ENCODE measurements at regions not wholly inside any gene's neighbourhood (a gene's known extent, or its start where the extent isn't known, plus 50 kb on each side); places are given as distances from the start of the nearest gene placed in this dataset.

DNA sequence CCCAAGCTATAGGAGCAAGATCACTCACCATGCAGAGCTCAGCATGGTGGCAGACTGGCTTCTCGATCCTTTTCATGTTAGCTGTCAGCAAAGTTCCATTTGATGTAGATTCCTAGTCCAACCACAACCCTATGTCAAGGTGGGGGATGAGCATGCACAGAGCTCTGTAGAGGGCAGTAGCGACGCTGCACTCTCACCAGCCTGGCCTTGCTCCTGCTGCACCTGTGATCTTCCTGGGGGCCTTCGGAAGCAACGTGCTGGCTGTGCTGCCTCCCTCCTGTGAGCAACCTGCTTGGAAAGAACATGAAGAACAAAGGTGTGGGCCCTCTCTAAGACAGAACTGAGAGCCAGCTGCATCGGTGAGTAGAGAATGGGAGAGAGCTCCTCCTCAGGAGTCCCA is 479.4 kb upstream of the MYT1L start:
- Histone ChIP-seq H3K4me2 (ENCODE audit: insufficient read depth in 1 of 2, low read depth in 2 of 2, low read length in 2 of 2) (no peak overlapping the region), H2BK15ac (ENCODE audit: low read length) (no peak overlapping the region), H3K79me2 (ENCODE audit: control insufficient read depth in 1 of 2, insufficient read depth in 2 of 2, low read length in 2 of 2) (no peaks in the 10 kb centered on the region), H3K4me1 (replicated peaks in 1 of 4; ENCODE audit: control insufficient read depth in 3 of 4, insufficient read depth in 4 of 4, low read length in 3 of 4) (0 out of 7 replicates have a peak, but pooled peaks cover 0 to 2% (median 0%) of the 10 kb centered on the region in 4 experiments), H3K14ac (ENCODE audit: insufficient read length) (no peak overlapping the region), H2BK5ac (ENCODE audit: low read depth, low read length) (no peak overlapping the region), H3K4me3 (ENCODE audit: extremely low read depth in 1 of 4, insufficient read depth in 2 of 4, low read depth in 3 of 4, low read length in 4 of 4) (no peak overlapping the region), H2AFZ (ENCODE audit: low read length) (no peak overlapping the region), H3K4ac (replicated peaks; ENCODE audit: insufficient read length, low read depth, low read length) (no peak overlapping the region), H3K27me3 (replicated peaks in 1 of 4; ENCODE audit: control insufficient read depth in 3 of 4, extremely low read depth in 1 of 4, insufficient read depth in 3 of 4, low read length in 3 of 4) (no peaks in the 10 kb centered on the region), H3K18ac (ENCODE audit: extremely low read depth, low read length) (no peak overlapping the region), H2AK5ac (ENCODE audit: low read depth, low read length) (no peak overlapping the region), H4K20me1 (replicated peaks in 1 of 2; ENCODE audit: control insufficient read depth in 1 of 2, insufficient read depth in 2 of 2, low read length in 2 of 2) (no peaks in the 10 kb centered on the region), H3K36me3 (ENCODE audit: control insufficient read depth in 2 of 4, insufficient read depth in 4 of 4, low read length in 3 of 4) (no peaks in the 10 kb centered on the region), H4K8ac (ENCODE audit: extremely low read depth, insufficient read depth, low read length) (no peak overlapping the region), H4K91ac (replicated peaks; ENCODE audit: insufficient read length, low read length) (no peak overlapping the region), H2BK12ac (ENCODE audit: low read depth, low read length) (no peak overlapping the region), H3K23me2 (ENCODE audit: low read depth, low read length) (no peaks in the 10 kb centered on the region), H3K56ac (replicated peaks; ENCODE audit: insufficient read length, low read depth, low read length) (no peak overlapping the region), H3K79me1 (ENCODE audit: low read depth, low read length) (no peaks in the 10 kb centered on the region), H3K23ac (ENCODE audit: insufficient read length) (no peak overlapping the region), H3K27ac (ENCODE audit: low read depth, low read length) (no peak overlapping the region), H2BK120ac (replicated peaks; ENCODE audit: low read depth, low read length) (no peak overlapping the region), H4K5ac (ENCODE audit: insufficient read length, low read depth, low read length) (no peak overlapping the region), H3K9ac (replicated peaks in 1 of 4; ENCODE audit: extremely low read depth in 1 of 4, low read depth in 3 of 4, low read length in 3 of 4) (no peak overlapping the region), H3K9me3 (ENCODE audit: insufficient read depth in 2 of 2, low read depth in 1 of 2, low read length in 1 of 2) (peaks cover 7 to 8% of the 10 kb centered on the region in 2 experiments; a peak in 2 of 4 replicates), H2BK20ac (ENCODE audit: low read length) (no peak overlapping the region)
- FAIRE-seq (no peak), DNase-seq (ENCODE audit: low read depth in 1 of 2, low spot score in 2 of 2) (peak in 1 of 2 experiments; percentile 47)
- WGBS, 2 experiments (ENCODE audit: extremely low coverage in 1 of 2, insufficient coverage in 1 of 2, insufficient read length in 1 of 2, insufficient replicate concordance in 2 of 2, low coverage in 1 of 2, low lambda C conversion rate in 2 of 2, missing lambda C conversion rate in 1 of 2): 78% methylated on average over 6 of the region's 6 CpGs; no CpG with 5 or more reads in 1 of the 2 experiments
- ChIA-PET POLR2A (ENCODE audit: partially characterized antibody) (no interaction called here), CTCF (ENCODE audit: partially characterized antibody) (interaction anchor here (0.6 to 1.3 kb wide), 5 partner anchors 14 to 1340 kb away, joined by 3 read pairs; no protein-coding TSS in a partner anchor)
- no peak for TF ChIP-seq ZNF274 (IDR thresholded peaks at IDR 0.05; ENCODE audit: borderline replicate concordance, extremely low read depth, low read length)
- TF ChIP-seq, protein P1, sequence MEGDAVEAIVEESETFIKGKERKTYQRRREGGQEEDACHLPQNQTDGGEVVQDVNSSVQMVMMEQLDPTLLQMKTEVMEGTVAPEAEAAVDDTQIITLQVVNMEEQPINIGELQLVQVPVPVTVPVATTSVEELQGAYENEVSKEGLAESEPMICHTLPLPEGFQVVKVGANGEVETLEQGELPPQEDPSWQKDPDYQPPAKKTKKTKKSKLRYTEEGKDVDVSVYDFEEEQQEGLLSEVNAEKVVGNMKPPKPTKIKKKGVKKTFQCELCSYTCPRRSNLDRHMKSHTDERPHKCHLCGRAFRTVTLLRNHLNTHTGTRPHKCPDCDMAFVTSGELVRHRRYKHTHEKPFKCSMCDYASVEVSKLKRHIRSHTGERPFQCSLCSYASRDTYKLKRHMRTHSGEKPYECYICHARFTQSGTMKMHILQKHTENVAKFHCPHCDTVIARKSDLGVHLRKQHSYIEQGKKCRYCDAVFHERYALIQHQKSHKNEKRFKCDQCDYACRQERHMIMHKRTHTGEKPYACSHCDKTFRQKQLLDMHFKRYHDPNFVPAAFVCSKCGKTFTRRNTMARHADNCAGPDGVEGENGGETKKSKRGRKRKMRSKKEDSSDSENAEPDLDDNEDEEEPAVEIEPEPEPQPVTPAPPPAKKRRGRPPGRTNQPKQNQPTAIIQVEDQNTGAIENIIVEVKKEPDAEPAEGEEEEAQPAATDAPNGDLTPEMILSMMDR (IDR thresholded peaks at IDR 0.05; ENCODE audit: control extremely low read depth in 1 of 3, insufficient read depth in 1 of 3, low read depth in 1 of 3, low read length in 3 of 3): peak; percentile 27 to 62 (median 50)
- TF ChIP-seq RNF2 (IDR thresholded peaks at IDR 0.05; ENCODE audit: borderline replicate concordance, low read depth, low read length, missing control alignments, poor library complexity, severe bottlenecking): no peak
- no peak for TF ChIP-seq POU5F1 (IDR thresholded peaks at IDR 0.05; ENCODE audit: low read depth, low read length)
- no peak for TF ChIP-seq CHD2 (IDR thresholded peaks at IDR 0.05; ENCODE audit: low read length)
- no peak for TF ChIP-seq JUN (IDR thresholded peaks at IDR 0.05; ENCODE audit: low read depth, low read length)
- no peak for TF ChIP-seq SIN3A (conservative IDR thresholded peaks at IDR 0.05 in 1 of 2, IDR thresholded peaks at IDR 0.05 in 1 of 2; ENCODE audit: low read depth in 1 of 2, low read length in 2 of 2)
- TF ChIP-seq, protein P2, sequence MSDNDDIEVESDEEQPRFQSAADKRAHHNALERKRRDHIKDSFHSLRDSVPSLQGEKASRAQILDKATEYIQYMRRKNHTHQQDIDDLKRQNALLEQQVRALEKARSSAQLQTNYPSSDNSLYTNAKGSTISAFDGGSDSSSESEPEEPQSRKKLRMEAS (IDR thresholded peaks at IDR 0.05): peak; percentile 51; the same call in 1 of the 2 replicates
- TF ChIP-seq, protein P3, sequence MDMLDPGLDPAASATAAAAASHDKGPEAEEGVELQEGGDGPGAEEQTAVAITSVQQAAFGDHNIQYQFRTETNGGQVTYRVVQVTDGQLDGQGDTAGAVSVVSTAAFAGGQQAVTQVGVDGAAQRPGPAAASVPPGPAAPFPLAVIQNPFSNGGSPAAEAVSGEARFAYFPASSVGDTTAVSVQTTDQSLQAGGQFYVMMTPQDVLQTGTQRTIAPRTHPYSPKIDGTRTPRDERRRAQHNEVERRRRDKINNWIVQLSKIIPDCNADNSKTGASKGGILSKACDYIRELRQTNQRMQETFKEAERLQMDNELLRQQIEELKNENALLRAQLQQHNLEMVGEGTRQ (IDR thresholded peaks at IDR 0.05; ENCODE audit: low read length): no peak

Data from H1 (cell line).